HG02970 (cell line): ENCODE measurements at regions not wholly inside any gene's neighbourhood (a gene's known extent, or its start where the extent isn't known, plus 50 kb on each side); places are given as distances from the start of the nearest gene placed in this dataset.
"Not testable (repeated sequence)": the region's sequence is repeated elsewhere in the genome, so short reads cannot be mapped to it uniquely, and the experiment has no call there.

Source experiments
- ATAC-seq: cut with Tn5 transposase; IDR thresholded peaks from one replicate; pipeline ENCODE4 v1.9.1; 2021; ENCODE audit warnings: mild to moderate bottlenecking, moderate library complexity, moderate number of reproducible peaks; ENCODE audit not compliant: unreplicated experiment, low FRiP score

DNA sequence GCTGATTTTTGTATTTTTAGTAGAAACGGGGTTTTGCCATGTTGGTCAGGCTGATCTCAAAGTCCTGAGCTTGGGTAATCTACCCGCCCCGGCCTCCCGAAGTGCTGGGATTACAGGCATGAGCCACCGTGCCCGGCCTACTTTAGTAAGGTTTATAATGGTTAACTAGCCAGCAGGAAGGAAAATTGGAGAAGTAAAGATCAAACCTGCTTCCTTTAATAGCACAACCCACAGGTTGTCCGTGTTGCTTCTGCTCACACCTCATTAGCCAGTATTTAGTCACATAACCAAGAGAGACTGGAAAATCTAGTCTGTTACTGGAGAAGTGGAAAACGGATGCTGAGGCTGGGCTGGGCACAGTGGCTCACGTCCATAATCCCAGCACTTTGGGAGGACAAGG is 51.9 kb upstream of the TBL1XR1 start:
- ATAC-seq: no peak

DNA sequence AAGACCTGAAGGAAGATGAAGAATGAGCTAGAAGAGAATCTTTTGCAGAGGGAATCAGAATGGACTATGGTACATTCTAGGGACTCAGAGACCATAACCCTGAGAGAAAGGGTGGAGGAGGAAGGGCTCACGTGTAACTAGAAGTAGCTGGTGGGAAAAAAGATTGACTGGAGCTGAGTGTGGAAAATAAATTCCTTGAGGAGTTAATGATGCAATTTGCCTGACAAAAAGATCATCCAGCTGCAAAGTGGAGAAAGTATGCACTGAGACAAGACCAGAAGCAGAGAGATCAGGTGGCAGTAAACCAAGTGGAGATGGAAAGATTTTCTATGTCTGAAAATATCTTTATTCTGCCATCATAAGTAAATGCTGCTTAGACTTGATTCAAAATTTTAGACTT is 52.9 kb upstream of the TBL1XR1 start:
- ATAC-seq: no peak

DNA sequence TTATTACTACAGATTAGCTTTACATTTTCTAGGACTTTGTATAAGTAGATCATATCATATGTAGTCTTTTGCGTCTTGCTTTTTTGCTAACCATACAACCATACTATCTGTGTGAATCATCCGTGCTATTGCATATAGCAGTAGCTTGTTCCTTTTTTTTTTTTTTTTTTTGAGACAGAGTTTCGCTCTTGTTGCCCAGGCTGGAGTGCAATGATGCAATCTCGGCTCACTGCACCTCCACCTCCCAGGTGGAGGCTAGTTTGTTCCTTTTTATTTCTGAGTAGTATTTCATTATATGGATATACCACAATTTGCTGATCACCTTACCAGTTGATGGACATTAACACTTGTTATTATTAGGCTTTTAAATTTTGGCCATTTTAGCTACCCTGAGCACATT is 54.5 kb upstream of the TBL1XR1 start:
- no peak for ATAC-seq

DNA sequence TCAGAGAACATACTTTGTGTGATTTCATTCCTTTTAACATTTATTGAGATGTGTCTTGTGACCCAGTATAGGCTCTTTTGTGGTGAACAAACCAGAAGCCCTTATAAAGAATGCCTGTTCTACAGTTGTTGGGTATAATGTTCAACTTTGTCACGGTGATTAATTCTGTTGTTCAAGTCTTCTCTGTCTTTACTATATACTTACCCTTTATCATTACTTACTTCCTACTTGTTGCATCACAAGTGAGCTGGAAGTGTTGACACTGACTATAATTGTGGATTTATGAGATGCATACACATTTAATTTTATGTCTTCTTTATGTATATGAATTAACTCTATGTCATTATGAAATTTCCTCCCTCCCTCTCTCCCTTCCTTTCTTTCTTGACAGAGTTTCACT is 59.7 kb upstream of the TBL1XR1 start:
- no peak for ATAC-seq

DNA sequence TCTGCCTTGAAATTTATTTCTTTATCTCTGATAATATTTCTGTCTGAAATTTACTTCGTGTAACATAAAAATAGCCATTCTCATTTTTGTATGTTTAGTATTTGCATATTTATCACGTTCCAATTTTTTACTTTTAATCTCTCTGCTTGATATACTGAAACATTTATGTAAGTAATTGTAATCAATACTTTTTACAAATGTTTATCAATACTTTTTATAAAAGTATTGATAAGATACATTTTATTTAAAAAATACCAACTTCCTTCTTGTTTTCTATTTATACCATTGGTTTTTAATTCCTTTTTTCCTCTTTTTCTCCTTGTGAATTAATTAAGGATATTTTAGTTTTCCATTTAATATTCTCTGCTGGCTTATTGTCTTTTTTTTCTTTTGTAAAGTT is 60.3 kb upstream of the TBL1XR1 start:
- no peak for ATAC-seq

DNA sequence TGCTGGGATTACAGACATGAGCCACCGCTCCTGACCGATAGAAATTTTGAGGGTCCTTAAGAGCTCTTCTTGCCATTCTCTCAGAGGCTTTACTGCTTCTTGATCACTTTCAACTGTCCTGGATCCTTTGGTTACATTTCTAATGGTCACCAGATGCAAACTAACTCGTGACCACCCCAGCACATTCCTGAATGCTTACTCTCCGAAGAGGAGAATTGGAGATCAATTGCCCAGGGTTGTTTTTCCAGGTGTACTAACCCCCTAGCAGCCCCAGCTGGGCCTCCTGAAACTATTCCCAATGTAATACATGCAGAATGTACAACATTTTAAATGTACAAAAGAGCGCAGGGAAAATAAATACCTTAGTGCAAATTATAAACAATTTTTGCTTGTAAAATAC is 65.1 kb upstream of the TBL1XR1 start:
- no peak for ATAC-seq

DNA sequence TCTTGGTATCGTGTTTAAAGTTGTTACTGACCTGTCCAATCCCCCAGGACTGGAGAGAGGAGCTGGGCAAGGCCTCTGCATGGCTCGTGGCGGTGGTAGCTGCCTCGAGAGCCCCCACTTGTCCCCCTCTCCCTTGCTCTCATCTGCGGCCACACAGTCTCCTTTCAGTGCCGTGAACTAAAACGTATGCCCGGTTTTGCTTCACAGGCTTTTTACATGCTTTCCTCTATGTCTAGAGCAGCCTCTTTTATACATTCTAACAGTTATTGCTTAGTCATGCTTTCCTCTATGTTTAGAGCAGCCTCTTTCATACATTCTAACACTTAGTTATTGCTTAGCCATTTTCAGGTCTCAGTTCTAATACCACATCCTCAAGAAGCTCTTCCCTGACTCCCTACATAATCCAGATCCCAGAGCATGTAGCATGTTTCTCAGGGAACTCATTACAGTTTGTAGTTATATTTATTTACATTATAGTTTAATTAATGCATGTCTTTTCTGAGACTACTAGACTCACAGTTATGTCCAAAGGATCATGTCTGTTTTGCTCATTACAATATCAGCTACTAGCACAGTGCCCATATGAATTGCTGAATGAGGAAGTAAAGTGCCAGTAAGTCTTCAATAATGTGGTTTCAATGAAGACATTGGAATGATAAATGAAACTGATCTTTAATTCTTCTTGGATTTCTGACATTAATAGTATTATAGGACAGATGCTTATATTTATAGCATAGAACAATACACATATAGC is 66.5 kb upstream of the TBL1XR1 start:
- no peak for ATAC-seq

DNA sequence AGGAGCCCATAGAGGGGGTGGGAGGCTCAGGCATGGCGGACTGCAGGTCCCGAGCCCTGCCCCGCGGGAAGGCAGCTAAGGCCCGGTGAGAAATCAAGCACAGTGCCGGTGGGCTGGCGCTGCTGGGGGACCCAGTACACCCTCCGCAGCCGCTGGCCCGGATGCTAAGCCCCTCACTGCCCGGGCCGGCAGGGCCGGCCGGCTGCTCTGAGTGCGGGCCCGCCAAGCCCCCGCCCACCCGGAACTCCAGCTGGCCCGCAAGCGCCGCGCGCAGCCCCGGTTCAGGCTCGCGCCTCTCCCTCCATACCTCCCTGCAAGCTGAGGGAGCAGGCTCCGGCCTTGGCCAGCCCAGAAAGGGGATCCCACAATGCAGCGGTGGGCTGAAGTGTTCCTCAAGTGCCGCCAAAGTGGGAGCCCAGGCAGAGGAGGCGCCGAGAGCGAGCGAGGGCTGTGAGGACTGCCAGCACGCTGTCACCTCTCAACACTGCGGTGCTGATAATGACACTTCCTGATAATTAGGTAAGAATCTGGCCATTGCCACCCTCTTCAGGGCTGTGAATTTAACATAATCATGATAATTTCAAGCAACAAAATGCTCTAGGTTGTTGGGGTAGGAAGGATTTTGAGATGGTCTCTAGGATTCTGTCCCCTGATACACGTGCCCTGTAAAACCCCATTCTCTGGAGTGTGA is 74.7 kb upstream of the TBL1XR1 start:
- not testable (repeated sequence) for ATAC-seq

DNA sequence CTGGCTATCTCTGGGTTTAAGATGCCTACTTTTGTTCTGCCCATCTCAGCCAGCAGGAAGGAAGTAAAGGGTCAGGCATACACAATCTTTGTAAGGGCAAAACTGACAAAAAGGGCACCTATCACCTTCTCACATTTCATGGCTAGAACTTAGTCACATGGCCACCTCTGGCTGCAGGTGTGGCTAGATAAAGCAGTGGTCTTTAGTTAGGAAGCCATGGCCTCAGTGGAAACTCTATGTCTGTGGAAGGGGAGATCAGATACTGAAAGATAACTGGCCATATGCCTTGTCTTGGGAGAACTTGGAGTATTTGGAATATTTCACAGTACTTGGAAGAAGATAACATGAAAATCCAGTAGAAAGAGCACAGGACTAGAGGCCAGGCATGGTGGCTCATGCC is 80.7 kb upstream of the TBL1XR1 start:
- ATAC-seq: no peak

DNA sequence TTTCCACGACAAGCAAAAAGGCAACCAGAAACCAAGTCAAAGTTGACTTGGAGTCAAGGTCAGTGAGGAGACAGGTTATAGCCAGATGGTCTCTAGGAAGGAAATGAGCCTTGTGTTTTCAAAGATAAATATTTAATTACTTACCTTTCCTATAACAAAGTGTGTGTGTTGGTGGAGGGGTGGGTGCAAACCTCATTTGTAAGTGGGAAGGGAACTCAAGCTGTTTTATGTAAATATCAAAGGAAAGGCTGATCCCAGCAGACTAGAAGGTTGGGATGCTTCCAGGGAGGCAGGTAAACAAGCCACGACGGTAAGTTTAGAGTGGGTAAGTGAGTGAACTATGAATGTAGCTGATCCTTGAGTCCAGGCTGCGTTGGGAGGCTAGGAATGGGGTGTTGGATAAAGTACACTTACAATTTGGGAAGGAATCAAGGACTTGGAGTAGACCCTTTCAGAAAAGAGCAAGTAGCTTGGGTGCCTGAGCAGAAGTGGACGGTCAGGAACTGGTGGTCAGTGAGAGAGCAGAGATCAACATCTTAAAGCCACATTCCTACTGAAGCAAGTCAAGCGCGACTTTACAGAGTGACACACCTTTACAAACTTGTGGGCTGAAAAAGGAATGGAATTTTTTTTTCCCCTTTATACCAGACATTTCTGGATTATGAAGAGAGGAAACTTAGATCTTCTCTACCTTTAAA is 82.0 kb upstream of the TBL1XR1 start:
- ATAC-seq: no peak

DNA sequence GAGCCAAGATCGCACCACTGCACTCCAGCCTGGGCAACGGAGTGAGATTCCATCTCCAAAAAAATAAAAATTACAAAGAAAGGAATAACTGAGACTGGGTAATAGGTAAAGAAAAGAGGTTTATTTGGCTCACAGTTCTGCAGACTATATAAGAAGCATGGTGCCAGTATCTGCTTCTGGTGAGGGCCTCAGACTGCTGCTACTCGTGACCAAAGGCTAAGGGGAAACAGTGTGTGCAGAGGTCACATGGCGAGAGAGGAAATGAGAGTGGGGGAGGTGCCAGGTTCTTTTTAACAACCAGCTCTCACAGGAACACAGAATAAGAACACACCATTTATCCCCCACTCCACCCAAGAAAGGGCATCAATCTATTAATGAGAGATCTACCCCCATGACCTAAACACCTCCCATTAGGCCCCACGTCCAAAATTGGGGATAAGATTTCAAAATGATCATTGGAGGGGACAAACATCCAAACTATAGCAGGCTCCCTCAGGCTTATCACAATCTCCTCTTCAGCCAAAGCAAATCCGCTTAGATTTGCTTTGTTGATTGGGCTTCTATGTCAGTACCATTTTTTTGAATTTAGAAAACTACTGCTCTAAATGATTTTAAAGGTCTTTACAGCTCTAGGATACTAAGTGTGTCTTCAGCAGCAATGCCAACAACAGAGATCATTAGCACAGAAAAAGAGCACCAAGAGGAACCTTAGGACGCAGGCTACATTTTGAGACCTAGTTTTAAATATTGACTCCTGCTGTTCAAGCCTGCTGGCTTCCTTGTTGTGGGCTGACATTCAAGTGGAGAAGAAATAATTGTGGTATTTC is 84.2 kb upstream of the TBL1XR1 start:
- ATAC-seq: no peak

DNA sequence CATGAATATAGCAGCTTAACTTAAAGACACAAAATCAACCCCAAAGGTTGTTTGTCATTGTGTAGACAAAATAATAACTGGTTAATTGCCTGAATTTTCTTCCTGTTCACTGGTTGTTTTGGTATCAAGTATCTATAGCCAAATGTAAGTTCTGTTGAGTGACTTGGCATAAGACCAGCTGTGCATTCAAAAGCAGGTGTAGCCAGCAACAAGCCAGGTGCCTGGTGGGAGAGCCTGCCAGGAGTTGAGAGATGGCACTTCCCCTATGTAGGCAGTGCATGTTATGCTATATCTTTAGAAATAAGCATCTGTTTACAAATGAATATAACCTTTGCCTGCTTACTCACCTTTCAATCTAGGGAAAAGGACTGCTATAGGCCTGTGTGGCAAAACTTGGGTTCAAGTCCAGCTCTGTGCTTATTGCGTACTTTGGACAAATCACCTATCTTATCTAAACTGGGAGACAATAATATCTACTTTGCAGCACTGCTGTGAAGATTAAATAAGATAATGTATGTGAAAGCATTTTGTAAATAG is 84.9 kb upstream of the TBL1XR1 start:
- no peak for ATAC-seq

DNA sequence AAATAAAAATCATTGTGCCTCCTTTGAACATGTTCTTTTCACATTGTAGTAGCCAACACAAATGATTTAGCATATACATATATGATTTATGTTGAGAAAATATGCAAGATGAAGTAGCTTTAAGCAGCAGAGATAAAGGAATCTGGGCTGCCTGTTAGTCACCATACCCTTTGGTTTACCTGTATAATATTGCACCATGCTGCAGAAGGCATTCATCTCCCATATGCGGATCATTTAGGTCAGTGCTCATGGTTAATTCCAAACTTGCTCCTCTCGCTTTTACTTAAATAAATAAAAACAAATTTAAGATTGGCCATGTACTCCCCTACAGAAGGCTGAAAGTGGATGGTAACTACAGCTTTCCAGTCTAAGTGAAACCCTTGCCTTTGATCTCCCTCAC is 86.7 kb upstream of the TBL1XR1 start:
- ATAC-seq: no peak

DNA sequence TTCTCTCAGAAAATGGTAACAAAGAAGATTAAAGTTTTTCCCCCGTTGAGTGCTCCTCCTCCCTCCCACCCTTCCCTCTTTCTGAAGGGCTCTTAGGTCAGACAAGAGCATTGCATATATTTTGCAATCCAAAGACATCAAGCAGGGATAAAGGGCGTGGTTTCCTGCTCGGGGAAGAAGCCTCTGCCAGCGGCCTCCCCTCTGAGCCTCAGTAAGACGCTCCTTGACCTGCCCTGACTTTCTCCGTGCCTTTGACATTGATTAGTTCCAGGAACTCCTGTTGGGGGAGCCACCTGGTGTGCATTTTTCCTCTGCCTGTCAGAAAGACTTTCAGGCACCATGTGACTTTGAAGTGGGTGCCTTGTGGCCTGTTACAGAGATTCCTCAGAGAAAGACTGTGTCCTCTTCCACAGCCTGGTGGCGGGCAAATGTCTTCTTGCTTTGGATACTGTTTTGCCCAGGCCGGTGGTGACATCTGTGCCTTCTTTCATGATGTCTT is 87.2 kb upstream of the TBL1XR1 start:
- no peak for ATAC-seq

DNA sequence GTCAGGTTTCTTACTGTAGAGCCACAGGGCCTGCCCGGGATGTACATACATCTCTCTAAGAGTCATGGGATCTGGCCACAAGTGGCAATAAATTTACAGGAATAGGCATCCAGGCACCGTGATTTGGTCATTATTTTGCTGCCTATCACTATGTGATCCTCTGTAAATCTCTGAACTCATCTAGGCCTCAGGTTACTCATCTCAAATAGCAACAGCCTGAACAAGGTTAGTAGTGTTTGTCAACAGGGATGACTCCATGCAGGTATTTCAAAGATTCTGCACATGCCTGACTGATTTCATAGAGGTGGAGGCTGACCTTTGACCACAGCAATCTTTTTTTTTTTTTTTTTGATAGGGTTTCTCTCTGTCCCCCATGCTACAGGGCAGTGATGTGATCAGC is 88.8 kb upstream of the TBL1XR1 start:
- ATAC-seq: no peak

DNA sequence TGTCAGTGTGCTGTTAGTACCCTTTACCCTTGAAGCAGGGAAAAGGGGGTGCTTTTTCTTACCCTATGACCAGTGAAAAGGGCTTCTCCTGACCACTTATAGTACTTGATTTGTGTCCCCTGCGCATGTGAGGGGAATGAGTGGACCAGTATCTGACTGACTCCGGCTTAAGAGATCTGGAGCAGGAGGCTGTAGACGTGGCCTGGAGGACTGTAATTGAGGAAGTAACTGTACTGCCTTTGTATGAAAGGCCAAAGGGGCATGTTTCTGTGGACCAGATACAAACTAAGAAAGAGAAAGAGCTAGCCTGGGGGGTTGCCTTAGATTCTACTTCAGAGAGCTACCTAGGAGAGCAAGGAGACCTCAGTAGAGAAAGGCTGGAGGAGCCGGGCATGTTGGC is 89.9 kb upstream of the TBL1XR1 start:
- ATAC-seq: no peak

DNA sequence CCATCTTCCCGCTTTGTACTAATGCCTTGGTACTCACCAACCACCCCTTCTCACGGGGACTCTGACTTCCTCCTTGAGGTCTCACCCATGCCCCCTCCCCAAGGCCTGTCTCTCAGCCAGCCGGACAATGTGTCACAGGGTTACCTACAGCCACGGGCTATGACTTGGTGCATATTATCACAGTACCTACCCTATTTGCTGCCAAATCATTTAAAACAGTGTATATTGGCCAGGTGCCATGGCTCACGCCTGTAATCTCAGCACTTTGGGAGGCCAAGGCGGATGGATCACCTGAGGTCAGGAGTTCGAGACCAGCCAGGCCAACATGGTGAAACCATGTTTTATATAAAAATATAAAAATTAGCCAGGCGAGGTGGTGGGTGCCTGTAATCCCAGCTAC is 93.4 kb upstream of the TBL1XR1 start:
- ATAC-seq: no peak

DNA sequence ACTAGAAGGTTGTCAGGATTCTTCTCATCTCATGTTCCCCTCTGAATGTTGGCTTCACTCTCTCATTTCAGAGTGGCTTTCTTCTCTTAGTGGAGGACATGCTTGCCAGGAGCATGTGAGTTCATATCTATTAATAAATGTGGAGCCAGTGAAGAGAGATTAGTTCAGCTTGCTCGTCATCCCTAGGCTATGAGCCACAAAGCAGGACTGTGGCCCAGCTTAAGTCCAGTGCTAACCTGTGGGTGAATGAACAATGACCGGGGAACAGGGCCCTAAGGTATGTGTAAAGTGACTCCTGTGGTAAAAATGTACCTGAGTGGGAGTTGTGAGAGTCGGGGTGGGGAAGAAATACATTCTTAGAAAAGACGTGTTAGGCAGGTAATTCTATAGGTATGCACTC is 96.9 kb upstream of the TBL1XR1 start:
- ATAC-seq: no peak

DNA sequence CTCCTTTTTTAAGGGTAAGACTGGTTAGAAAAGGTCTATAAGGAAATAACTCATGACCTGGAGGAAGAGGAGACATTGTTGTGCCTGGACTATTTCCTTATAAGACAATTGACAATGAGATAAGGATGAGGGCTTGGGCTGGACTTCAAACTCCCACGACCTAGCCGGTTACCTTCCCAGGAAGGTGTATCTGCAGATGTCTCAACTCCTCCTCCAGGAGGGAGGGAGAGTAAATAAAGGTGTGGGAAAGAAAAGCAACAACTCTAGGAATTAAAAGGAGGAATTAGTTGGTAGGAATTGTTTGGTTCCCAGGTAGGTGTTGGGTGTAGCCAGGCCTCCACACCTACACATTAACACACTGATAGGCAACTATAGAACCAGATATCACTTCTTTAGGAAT is 97.8 kb upstream of the TBL1XR1 start:
- no peak for ATAC-seq

DNA sequence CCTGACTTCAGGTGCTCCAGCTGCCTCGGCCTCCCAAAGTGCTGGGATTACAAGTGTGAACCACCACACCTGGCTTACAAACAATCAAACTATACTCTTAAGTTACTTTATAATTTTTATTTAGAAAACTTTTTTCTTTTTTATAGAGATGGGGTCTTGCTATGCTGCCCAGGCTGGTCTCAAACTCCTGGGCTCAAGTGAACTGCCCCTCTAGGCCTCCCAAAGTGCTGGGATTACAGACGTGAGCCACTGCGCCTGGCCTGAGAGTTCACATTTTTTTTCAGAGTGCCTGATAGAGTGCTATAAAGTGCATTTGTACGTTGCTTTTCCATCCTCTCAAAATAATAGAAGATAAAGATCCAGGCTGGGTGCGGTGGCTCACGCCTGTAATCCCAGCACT is 102.0 kb upstream of the TBL1XR1 start:
- no peak for ATAC-seq
